ENCODE measurements at regions not wholly inside any gene's neighbourhood (a gene's known extent, or its start where the extent isn't known, plus 50 kb on each side); places are given as distances from the start of the nearest gene placed in this dataset.

- Histone ChIP-seq H3K4me3 (no peak overlapping the region), H3K27me3 (replicated peaks in 1 of 7) (no peaks in the 10 kb centered on the region), H3K27ac (no peak overlapping the region), H3K4me1 (no peaks in the 10 kb centered on the region), H3K36me3 (no peaks in the 10 kb centered on the region), H3K9me3 (no peaks in the 10 kb centered on the region)
- DNase-seq = no peak
- intact Hi-C loops (cut with DNase I; ENCODE audit: low total_unique reads) = no loop called here
- WGBS, 5 donors = 53 to 79% (median 64%) methylated on average over 2 of the region's 2 CpGs
- no peak for TF ChIP-seq POLR2A (IDR thresholded peaks at IDR 0.05)
- no peak for TF ChIP-seq POLR2AphosphoS5 (IDR thresholded peaks at IDR 0.05)
- TF ChIP-seq, protein P1, sequence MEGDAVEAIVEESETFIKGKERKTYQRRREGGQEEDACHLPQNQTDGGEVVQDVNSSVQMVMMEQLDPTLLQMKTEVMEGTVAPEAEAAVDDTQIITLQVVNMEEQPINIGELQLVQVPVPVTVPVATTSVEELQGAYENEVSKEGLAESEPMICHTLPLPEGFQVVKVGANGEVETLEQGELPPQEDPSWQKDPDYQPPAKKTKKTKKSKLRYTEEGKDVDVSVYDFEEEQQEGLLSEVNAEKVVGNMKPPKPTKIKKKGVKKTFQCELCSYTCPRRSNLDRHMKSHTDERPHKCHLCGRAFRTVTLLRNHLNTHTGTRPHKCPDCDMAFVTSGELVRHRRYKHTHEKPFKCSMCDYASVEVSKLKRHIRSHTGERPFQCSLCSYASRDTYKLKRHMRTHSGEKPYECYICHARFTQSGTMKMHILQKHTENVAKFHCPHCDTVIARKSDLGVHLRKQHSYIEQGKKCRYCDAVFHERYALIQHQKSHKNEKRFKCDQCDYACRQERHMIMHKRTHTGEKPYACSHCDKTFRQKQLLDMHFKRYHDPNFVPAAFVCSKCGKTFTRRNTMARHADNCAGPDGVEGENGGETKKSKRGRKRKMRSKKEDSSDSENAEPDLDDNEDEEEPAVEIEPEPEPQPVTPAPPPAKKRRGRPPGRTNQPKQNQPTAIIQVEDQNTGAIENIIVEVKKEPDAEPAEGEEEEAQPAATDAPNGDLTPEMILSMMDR (IDR thresholded peaks at IDR 0.05 in 8 of 11, conservative IDR thresholded peaks at IDR 0.05 in 3 of 11) = no peak
These were observed 425.3 kb downstream of the INHBA start for GRCh38 chr7:41277561-41277960.

GRCh38 chr7:41275255-41275654 is 427.6 kb downstream of the INHBA start:
- no peak for DNase-seq
- Histone ChIP-seq H3K36me3 (no peaks in the 10 kb centered on the region), H3K27me3 (replicated peaks in 1 of 7) (no peaks in the 10 kb centered on the region), H3K27ac (no peak overlapping the region), H3K9me3 (no peaks in the 10 kb centered on the region), H3K4me3 (no peak overlapping the region), H3K4me1 (no peaks in the 10 kb centered on the region)
- TF ChIP-seq POLR2A (IDR thresholded peaks at IDR 0.05) = no peak
- TF ChIP-seq, protein P1 (IDR thresholded peaks at IDR 0.05 in 8 of 11, conservative IDR thresholded peaks at IDR 0.05 in 3 of 11) = no peak
- no peak for TF ChIP-seq POLR2AphosphoS5 (IDR thresholded peaks at IDR 0.05)
- WGBS, 5 donors = 78 to 90% (median 88%) methylated on average over 9 of the region's 9 CpGs
- intact Hi-C loops (cut with DNase I; ENCODE audit: low total_unique reads) = no loop called here

DNA sequence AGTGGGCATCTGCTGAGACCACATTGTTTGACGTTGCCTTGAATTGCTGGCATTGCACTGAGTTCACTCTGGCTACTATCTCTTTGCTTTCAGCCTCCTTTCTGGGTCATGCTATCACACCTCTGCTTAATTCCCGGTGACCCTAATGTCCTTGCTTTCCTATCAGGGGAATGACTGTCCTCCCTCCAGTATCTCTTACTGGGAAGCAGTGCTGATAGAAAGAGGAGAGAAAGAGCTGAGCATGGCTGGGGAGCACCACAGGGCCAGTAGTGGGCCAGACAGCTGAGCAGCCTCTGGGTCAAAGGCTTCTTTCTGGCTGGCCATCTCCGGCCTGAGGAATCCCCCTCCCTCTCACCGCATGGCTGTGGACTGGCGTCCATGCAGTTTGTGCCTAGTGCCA is 428.7 kb downstream of the INHBA start:
- H3K4me1 ChIP-seq = no peaks in the 10 kb centered on the region
- TF ChIP-seq POLR2A (IDR thresholded peaks at IDR 0.05) = no peak
- TF ChIP-seq, protein P1 (IDR thresholded peaks at IDR 0.05 in 8 of 11, conservative IDR thresholded peaks at IDR 0.05 in 3 of 11) = no peak
- TF ChIP-seq POLR2AphosphoS5 (IDR thresholded peaks at IDR 0.05) = no peak
- intact Hi-C loops (cut with DNase I; ENCODE audit: low total_unique reads) = no loop called here
- H3K9me3 ChIP-seq = no peaks in the 10 kb centered on the region
- no peak overlapping the region for H3K4me3 ChIP-seq
- no peaks in the 10 kb centered on the region for H3K27me3 ChIP-seq (replicated peaks in 1 of 7)
- no peak for DNase-seq
- no peak overlapping the region for H3K27ac ChIP-seq
- no peaks in the 10 kb centered on the region for H3K36me3 ChIP-seq
- WGBS, 5 donors = 71 to 85% (median 76%) methylated on average over 5 of the region's 5 CpGs

DNA sequence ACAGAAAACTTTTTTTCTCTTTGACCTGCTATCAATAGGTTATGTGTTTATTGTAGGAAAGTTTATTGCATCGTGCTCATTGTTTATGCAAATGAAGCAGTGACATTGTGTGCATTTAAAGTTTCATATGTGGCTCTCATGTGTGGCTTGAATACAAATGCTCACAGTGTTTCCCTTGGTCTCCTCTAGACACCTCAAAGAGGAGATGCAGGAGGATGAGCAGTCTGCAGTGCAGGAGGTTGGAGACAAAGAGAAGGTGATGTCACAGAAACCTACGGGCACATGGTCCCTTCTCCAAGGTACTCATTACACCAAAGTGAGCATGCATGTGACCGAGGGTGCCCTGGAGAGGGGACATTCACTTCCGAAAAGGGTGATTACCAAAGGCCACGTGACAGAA is 430.2 kb downstream of the INHBA start:
- DNase-seq = no peak
- intact Hi-C loops (cut with DNase I; ENCODE audit: low total_unique reads) = no loop called here
- 83 to 92% (median 84%) methylated on average over 5 of the region's 5 CpGs for WGBS, 5 donors
- Histone ChIP-seq H3K4me3 (no peak overlapping the region), H3K9me3 (no peaks in the 10 kb centered on the region), H3K4me1 (no peaks in the 10 kb centered on the region), H3K36me3 (no peaks in the 10 kb centered on the region), H3K27me3 (replicated peaks in 1 of 7) (no peaks in the 10 kb centered on the region), H3K27ac (no peak overlapping the region)
- TF ChIP-seq, protein P1 (IDR thresholded peaks at IDR 0.05 in 8 of 11, conservative IDR thresholded peaks at IDR 0.05 in 3 of 11) = no peak
- no peak for TF ChIP-seq POLR2AphosphoS5 (IDR thresholded peaks at IDR 0.05)
- TF ChIP-seq POLR2A (IDR thresholded peaks at IDR 0.05) = no peak
